ENCODE measurements at regions not wholly inside any gene's neighbourhood (a gene's known extent, or its start where the extent isn't known, plus 50 kb on each side); places are given as distances from the start of the nearest gene placed in this dataset.

DNA sequence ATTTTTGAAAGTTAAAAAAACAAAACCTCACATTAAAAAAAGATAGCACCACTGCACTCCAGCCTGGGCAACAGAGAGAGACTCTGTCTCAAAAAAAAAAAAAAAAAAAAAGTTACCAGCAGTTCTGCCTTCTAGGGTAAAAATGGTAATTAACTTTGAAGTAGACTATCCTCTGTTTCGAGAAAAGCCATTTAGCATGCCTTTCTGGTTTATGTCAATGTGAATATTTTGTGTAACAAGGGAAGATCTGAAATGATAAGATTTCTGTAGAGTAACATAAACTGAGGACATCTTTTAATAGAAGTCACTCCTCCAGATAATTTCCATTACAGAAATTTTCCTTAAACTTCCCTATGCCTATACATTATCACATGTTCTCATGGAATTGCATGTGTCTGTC lies 203.2 kb upstream of the GAP43 start:
- no peak for DNase-seq (ENCODE audit: extremely low read depth, low read depth)
- H3K4me3 ChIP-seq (replicated peaks; ENCODE audit: low read depth, low read length): no peak overlapping the region
- no peak for TF ChIP-seq CTCF (IDR thresholded peaks at IDR 0.05; ENCODE audit: low read depth, low read length, missing control alignments)

- no peak overlapping the region for H3K4me3 ChIP-seq (replicated peaks; ENCODE audit: low read depth, low read length)
- DNase-seq (ENCODE audit: extremely low read depth, low read depth): no peak
- no peak for TF ChIP-seq CTCF (IDR thresholded peaks at IDR 0.05; ENCODE audit: low read depth, low read length, missing control alignments)
Measured at GRCh38 chr3:115423170-115423569, 200.1 kb upstream of the GAP43 start.

- no peak for DNase-seq (ENCODE audit: extremely low read depth, low read depth)
- TF ChIP-seq CTCF (IDR thresholded peaks at IDR 0.05; ENCODE audit: low read depth, low read length, missing control alignments): no peak
- H3K4me3 ChIP-seq (replicated peaks; ENCODE audit: low read depth, low read length): no peak overlapping the region
Measured at GRCh38 chr3:115428841-115429240, 194.5 kb upstream of the GAP43 start.

DNA sequence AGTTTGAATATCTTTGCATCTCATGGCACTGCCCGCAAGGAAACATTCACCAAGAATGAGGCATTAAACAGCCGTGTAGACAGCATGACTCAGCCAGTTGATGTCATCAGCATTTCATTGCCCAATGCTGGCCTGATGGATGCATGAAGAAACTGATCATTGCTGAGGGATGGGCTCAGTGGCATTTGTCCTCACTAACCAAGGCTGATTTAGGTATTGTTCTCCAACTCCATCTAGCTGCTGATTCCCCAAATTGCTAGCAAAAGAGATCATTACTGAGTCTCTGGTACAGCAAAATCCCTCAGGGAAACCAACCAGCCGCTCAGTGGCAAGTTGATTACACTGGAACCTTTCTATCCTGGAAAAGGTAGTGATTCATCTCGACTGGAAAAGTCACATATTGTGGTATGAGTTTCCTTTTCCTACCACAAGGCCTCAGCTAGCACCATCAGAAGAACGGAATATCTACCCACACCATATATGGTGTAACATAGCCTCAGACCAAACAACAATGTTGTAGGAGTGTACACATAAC lies 186.5 kb upstream of the GAP43 start:
- no peak overlapping the region for H3K4me3 ChIP-seq (replicated peaks; ENCODE audit: low read depth, low read length)
- TF ChIP-seq CTCF (IDR thresholded peaks at IDR 0.05; ENCODE audit: low read depth, low read length, missing control alignments): peak; percentile 40
- DNase-seq (ENCODE audit: extremely low read depth, low read depth): peak; percentile 81

GRCh38 chr3:115438799-115439198 lies 184.5 kb upstream of the GAP43 start:
- H3K4me3 ChIP-seq (replicated peaks; ENCODE audit: low read depth, low read length): no peak overlapping the region
- no peak for TF ChIP-seq CTCF (IDR thresholded peaks at IDR 0.05; ENCODE audit: low read depth, low read length, missing control alignments)
- no peak for DNase-seq (ENCODE audit: extremely low read depth, low read depth)

DNA sequence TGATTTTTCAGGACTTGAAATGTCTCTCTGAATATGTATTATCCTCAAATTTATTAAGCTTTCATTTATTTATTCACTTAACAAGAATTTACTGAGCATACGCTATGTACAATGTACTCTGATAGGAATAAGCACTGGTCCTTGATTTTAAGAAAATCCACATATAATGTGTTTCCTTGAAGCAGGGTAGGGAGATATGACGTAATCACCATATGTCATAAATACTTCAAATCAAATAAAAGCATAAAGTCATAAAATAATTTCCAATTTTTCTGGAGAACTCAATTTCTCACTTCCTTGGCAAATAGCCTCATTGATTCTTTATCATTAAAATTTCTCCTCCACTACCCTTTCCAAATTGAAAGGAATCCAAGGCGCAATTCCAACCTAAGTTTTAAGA lies 177.8 kb upstream of the GAP43 start:
- no peak overlapping the region for H3K4me3 ChIP-seq (replicated peaks; ENCODE audit: low read depth, low read length)
- no peak for TF ChIP-seq CTCF (IDR thresholded peaks at IDR 0.05; ENCODE audit: low read depth, low read length, missing control alignments)
- no peak for DNase-seq (ENCODE audit: extremely low read depth, low read depth)

DNA sequence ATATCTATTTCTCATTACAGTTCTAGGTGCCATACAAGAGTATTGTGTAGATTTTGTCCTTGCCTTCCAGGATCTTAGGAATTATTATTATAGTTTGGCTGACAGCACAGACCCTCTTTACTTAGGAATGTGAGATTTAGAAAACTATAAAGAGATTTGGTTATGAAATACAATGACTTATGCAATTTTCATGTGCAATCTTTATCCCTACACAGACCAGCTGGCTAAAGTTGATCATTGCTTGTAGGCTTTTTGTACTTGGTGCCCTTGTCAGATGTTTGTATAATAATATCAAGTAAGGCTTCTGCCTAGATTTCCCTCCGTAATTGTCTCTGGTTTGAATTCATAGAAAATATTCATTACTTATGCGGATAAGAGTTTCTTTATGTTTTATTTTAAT lies 174.5 kb upstream of the GAP43 start:
- H3K4me3 ChIP-seq (replicated peaks; ENCODE audit: low read depth, low read length): no peak overlapping the region
- DNase-seq (ENCODE audit: extremely low read depth, low read depth): no peak
- no peak for TF ChIP-seq CTCF (IDR thresholded peaks at IDR 0.05; ENCODE audit: low read depth, low read length, missing control alignments)
